ENCODE measurements at regions not wholly inside any gene's neighbourhood (a gene's known extent, or its start where the extent isn't known, plus 50 kb on each side); places are given as distances from the start of the nearest gene placed in this dataset.

GRCh38 chr1:83813576-83813975, 185.4 kb downstream of the TTLL7 start:
- DNase-seq = no peak

- DNase-seq = no peak
Observed at GRCh38 chr1:83810144-83810543, 188.8 kb downstream of the TTLL7 start.

DNA sequence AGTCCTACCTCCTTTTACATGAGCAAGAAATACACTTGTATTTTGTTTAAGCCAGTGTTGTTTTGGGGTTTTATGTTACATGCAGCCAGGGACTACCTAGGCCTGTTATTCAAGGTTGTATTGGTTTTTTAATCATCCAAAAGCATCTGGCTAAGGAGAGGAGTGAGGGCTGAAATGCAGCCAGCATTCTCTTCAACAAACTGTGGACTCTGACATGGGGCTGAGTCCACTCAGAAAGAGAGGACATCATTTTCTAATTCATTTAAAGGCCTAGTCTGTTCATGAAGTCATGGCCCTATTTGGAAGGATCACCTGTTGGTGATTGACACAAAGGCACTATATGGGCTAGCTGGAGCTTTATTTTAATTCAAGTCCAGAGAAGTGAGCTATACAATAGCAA, 190.4 kb downstream of the TTLL7 start:
- DNase-seq = no peak

DNA sequence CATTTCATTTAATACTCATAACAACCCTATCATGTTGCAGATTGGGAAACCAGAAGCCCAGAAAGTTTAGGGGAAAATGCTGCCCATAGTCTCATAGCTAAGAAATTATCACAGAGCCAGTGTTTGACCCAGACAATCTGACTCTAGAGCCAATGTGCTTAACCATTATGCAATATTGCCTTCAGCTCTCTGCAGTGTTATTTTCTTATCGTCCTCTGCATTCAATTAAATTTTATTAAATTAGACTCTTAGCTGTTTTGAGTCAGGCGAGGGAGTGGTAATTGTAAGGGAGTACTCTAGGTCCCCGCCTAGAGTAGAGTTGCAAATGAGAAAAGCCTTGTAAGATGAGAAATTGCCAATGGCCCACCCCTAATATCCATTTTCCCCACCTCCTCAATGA, 191.1 kb downstream of the TTLL7 start:
- DNase-seq = no peak

DNA sequence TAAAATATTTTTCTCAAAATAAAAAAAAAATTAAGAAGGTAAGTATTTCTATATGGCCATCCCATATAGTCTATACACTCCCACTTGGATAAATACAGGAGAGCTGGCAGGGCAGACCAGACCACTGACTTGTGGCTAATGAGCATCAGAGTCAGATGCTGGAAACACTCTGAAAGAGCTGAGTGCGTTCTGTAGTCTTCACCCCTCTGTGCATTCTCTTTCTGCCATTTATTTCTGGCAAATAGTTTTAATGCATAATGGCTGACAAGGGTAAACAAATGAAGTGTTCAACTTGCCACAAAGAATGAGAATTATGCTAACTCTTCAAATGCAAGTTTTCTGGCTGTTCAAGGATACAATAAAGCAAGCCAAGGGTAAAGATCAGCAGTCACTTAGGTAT, 191.7 kb downstream of the TTLL7 start:
- DNase-seq = no peak

DNA sequence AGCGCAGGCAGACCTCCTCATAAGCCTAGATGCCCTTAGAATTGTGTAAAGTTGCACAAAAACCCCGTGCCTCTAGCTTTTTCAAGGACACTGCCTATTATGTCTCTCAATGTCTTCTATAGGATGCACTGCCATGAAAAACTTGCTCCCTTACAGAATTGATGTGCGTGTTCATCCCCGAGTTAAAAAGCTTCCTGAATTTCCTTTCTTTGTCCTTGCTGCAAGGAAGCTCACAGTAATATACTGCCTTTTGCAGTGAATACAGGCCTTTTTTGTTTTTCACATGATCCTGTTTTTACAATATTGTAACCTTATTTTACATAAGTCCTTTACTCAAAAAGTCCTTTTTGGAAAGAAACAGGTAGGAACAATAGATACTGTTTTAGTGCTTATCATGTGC, 193.0 kb downstream of the TTLL7 start:
- DNase-seq = no peak

DNA sequence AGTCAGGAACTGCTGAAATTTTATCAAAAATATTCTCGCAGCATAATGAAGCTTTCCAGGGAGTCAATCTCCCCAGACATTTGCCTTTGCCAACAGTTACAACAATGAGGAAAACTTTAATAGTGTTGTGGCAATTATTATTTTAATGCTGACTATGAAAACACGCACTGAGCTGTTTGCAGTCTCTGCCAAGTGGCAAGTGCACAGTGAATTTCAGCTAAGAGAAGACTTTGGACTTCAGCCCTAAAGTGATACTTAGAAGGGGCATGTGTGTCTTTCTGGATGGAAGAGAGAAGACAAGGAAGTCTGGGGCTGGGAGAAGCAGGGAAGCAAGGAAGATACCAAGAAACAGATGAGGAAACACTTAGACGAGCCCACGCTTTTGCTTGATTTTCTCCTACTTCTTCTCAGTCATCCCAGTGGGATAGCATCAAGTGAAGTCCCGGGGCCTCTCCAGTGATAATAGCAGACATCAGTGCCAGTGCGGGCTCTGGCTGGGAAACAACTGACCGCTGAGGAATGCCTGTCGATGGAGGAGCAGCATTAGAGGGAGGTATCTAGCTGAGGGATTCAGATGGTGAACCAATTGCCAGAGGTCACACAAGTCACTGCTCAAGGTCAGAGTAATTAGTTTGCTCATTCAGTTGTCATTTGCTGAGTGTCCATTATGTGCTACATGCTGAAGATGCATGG, 196.3 kb downstream of the TTLL7 start:
- DNase-seq = no peak

GRCh38 chr1:83802023-83802422, 196.9 kb downstream of the TTLL7 start:
- DNase-seq = no peak

GRCh38 chr1:83800066-83800465, 198.9 kb downstream of the TTLL7 start:
- DNase-seq = no peak

- DNase-seq = no peak
Observed at GRCh38 chr1:83799594-83799993, 199.3 kb downstream of the TTLL7 start.

- no peak for DNase-seq
Observed at GRCh38 chr1:83798965-83799364, 200.0 kb downstream of the TTLL7 start.

GRCh38 chr1:83796409-83796808, 202.5 kb downstream of the TTLL7 start:
- no peak for DNase-seq

GRCh38 chr1:83794384-83794783, 204.5 kb downstream of the TTLL7 start:
- DNase-seq = no peak

GRCh38 chr1:83791821-83792437, 207.0 kb downstream of the TTLL7 start:
- no peak for DNase-seq

DNA sequence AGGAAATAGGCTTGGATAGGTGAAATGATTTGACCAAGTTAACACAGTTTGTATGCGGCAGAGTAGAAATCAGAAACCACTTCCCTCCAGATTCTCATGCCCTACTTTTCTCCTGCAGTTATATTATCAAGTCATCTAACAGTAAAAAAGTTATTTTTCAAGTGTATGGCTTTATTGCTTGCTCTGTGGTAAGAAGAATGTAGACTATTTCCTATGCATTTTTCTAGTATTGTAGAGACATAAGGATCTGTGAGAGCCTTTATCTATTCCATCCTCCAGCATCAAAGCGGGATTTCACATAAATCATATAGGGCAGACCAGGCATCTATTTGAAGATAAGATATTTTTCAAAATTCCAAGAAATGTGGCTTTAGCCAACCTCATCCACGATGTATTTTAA, 208.5 kb downstream of the TTLL7 start:
- no peak for DNase-seq

DNA sequence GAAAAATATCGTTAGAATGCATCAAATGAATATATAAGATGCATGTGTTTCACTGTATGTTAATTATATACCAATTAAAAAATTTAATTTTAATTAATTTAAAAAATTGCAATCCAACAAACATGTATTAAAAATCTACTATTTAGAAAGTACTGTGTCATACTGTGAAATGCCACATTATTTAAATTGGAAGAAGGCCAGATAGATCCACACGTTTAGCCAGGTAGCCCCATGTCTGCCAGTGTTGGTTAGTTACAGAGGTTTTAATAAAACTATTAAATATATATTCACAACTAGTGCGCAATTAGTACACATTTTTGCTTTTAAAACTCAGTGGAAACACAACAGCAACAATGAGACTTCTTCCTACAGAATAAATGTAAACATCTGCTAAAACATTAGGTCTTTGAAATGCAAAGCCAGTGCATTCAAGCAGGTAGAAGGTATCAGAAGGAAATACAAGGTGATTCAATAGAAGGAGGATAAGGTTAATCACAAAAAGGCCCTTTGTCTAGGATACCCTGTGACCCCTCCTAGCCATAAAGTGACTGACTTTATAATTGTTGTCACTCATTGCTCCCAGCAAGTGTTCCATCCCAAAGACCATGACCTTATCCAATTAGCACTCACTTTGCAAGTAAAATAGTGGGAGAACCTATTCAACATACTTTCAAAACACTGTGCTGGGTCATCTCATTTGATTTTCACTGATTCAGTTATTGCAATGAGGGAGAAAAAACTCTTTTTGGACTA, 211.5 kb downstream of the TTLL7 start:
- no peak for DNase-seq

DNA sequence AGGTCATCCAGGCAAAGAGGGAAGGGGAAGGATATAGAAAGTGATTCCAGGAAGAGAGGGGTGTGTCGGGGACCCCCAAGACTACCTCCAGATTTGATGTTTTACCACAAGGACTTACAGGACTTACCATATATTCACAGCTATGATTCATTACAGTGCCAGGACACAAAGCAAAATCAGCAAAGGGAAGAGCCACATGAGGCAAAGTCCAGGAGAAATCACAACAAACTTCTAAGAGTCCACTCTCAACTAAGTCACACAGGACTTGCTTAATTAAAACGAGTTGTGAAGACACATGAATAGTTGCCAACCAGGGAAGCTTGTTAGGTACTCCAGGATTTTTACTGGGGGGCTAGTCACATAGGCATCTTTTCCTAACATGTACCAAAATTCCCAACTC, 217.3 kb downstream of the TTLL7 start:
- no peak for DNase-seq

DNA sequence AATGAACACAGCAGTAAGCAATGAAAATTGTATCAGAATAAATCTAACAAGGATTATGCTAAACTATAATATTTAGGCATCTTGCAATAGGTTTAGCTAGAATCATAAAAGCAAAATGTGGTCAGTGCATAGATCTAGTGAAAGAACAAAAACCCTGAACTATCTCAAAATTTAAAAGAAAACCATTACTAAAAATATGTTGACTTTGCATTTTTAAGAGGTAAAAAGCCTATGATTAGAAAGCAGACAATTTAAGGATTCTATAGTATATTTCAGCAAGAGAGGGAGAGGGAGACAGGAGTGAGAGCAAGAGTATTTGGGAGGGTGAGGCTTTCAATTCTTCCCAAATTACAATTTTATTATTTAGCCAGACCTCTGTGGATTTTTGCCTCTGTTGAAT, 219.4 kb downstream of the TTLL7 start:
- no peak for DNase-seq

DNA sequence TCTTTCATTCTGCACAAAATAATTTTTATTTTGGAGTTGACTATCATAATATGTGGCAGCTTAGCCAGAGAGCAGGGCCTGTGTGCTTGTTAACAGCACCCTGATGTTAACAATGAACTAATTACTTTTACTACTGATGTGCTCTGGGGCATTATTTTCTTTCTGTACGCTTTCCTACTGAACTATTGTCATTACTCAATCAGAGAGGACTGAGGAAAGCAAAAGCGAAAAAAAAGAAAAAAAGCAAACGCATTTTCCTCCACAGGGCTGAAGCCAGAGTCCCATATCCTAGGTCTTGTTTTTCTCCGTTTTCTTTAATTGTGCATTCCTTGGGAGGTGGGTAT, 221.2 kb downstream of the TTLL7 start:
- DNase-seq = no peak

DNA sequence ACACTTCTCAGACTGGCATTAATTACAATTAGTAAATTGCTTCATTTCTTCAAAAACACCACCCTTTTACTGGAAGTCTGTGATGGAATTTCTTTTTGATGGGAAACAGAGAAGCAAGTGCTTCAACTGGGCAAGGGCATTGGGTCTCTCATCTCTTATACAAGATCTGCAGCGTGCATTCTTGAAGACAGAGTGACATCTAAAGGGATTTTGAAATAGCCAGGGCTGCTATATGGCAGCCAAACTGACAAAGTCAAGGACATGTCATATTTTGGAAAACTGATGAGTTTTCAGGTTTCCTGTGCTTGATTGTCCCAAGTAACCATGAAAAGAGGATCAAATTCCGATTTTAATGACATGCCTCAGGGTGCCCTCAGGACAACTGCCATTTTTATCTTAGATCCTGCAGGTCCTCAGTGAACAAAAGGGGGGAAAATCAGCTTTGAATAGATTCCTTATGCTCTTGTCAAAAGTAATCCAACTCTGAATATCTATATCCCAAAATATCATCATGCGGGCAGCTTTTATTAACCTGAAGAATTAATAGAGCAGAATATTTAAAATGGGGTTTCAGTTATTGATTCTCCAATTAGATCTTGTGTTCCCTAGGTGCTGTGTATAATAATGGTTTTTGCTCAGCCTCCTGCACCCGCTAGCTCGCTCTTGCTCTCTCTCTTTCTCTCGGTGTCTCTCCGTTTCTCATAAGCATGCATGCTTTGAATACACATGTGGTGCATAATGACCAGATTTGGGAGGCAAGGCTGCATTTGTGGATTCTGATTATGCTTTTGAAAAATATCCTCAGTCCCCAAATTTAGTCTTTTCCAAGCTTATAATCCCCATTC, 221.8 kb downstream of the TTLL7 start:
- DNase-seq = no peak

GRCh38 chr1:83775977-83776603, 222.8 kb downstream of the TTLL7 start:
- no peak for DNase-seq

- DNase-seq = no peak
Observed at GRCh38 chr1:83773059-83773458, 225.9 kb downstream of the TTLL7 start.

GRCh38 chr1:83770319-83770661, 228.6 kb downstream of the TTLL7 start:
- DNase-seq = no peak
